Left renal pelvis (tissue), 4 donors: ENCODE measurements at regions not wholly inside any gene's neighbourhood (a gene's known extent, or its start where the extent isn't known, plus 50 kb on each side); places are given as distances from the start of the nearest gene placed in this dataset.
A peak's percentile ranks its signal among the peaks of the same experiment; 100 is the strongest.
"Not testable (repeated sequence)": the region's sequence is repeated elsewhere in the genome, so short reads cannot be mapped to it uniquely, and the experiment has no call there.

Experiments used
- DNase-seq, 4 donors: peaks; one replicate each; pipeline ENCODE4 v3.0.0-alpha.2; 2013; ENCODE audit warnings: low read depth in 4 of 4, low spot score in 3 of 4

DNA sequence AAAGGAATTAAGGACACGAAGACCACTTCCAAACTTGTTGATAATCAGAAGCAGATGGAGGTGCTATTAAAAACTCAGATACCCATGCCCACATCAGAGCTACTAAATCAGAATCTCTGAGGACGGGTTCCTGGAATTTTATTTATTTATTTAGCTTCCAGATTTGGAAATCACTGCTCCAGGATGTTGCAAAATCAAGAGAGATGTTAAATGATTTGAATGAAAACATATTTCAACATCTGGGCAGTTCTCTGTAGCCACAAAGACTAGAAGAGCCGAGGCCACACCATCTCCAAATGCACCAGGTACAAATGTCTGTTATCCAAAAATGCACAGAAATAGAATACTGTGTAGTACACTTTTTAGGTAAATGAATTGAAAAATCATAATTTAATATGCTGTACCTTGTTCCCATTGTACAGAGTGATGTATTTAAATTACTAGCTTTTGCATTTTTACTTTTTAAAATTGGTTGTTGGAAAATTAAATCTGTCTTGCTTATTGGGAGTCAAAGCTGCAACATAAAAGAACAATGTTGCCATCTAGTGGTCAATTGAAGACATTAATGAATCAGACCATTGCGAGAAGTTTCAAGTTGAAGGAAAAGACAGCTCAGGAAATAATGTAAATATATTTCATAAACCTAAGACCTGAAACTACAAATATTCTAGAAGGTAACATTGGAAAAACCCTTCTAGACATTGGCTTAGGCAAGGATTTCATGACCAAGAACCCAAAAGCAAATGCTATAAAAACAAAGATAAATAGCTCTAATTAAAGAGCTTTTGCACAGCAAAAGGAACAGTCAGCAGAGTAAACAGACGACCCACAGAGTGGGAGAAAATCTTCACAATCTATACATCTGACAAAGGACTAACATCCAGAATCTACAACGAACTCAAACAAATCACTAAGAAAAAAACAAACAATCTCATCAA, 151.3 kb upstream of the TTC29 start:
- peak in 1 of 4 donors; percentile 42 for DNase-seq

DNA sequence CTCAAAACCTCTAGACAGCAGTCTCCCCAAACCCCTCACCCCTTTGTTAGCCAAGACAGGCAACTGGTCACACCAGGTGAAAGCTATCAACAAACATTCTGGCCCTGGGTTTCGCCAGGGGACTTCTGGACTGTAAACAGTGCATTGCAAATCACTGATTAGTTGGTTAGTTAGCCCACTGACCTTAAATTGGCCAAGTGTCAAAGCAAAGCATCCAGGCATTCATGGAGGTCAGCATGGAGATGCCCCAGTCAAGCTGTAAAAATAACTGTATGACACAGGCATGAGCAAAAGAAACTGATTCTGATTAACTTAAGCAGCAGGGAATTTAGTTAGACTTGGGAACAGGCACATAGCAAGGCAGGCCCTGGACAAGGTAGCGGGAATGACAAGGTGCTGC, 156.0 kb upstream of the TTC29 start:
- DNase-seq: no peak

DNA sequence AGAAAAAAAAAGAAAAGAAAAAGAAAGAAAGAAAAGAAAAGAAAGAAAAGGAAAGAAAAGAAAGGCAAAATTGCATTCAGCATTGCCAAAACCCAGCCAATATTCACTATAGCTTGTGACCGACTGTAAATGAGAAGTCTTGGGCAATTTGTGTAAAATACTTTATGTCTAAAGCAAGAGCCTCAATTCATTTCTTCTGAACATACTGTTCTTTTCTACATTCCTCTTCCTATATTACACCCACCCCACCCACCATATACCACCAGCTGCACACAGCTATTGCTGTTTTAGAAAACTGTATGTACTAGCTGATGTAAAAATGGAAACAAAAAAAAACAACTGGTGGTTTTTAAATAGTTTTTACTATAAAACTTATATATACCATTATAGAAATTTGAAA, 156.9 kb upstream of the TTC29 start:
- no peak for DNase-seq

DNA sequence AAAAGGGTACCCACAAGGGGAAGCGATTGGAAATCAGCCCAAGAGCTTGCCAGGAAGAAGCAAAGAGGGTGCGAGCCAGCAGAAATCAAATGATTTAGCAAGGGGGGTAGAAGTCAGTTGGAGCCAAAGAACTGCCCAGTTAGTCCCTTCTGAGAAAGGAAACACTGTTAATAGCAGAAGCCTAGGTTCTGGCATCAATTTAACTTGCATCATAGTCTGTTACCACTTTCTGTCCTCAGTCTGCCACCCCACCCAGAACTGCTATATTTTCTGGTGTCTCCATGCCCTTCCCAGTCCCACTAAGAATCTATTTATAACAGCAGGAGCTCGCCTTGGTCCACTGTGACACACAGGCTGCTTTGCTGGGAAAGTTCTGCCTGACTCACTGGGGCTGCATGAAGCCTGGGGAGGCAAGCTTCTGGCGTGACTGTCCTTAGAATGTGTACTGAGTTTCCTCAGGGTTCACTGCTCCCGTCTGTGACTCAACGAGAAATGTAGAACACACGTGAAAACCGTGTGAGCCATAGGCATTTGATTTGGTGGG, 157.8 kb upstream of the TTC29 start:
- no peak for DNase-seq

DNA sequence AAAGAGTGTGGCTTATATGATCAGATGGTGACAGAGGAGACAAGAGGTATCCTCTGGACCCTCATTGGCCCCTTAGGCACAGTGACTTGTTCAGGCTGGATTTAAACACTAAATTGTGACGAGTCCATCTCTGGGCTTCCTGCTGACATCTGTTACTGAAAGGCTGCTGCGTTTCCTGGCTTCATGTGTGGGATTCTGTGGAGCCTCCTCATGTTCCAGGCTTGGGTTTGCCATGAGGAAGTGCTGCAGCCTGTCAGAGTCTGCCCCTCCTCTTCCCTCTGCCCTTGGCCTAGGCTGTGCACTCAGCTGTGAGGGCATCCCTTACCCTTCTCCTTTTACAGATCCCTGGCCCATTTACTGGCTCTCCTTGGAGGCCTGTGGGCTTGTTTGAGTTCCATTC, 159.1 kb upstream of the TTC29 start:
- DNase-seq: no peak

DNA sequence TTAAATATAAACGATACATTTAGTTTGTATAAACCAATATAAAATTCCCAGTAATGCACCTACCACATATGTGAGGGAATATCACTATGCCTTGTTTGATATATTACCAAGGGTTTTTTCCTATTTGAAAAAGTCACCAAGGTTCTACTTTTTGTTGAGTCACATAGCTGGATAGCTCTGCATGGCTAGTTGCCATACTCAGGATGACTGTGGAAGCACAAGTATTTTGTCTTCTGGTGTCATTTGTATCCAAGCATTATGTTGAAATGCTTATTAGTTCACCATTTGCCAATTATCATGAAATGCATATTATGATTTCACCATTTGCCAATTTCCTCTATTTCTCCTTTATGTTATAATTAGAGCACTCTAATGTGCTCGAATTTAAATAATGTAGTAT, 162.7 kb upstream of the TTC29 start:
- no peak for DNase-seq

DNA sequence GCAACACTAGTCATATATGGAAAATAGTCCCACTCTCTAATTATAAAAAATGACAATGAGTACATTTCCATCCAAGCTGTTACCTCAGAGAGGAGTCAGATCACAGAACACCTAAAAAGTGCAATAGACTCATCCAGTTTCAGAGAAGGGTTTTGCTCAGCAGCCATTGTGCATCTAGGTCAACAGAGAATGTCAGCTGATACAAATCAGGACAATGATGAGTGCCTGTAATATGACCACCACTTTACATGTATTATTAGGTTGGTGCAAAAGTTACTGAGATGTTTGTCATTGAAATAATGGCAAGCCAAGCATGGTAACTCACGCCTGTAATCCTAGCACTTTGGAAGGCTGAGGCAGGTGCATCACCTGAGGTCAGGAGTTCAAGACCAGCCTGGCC, 164.1 kb upstream of the TTC29 start:
- no peak for DNase-seq

DNA sequence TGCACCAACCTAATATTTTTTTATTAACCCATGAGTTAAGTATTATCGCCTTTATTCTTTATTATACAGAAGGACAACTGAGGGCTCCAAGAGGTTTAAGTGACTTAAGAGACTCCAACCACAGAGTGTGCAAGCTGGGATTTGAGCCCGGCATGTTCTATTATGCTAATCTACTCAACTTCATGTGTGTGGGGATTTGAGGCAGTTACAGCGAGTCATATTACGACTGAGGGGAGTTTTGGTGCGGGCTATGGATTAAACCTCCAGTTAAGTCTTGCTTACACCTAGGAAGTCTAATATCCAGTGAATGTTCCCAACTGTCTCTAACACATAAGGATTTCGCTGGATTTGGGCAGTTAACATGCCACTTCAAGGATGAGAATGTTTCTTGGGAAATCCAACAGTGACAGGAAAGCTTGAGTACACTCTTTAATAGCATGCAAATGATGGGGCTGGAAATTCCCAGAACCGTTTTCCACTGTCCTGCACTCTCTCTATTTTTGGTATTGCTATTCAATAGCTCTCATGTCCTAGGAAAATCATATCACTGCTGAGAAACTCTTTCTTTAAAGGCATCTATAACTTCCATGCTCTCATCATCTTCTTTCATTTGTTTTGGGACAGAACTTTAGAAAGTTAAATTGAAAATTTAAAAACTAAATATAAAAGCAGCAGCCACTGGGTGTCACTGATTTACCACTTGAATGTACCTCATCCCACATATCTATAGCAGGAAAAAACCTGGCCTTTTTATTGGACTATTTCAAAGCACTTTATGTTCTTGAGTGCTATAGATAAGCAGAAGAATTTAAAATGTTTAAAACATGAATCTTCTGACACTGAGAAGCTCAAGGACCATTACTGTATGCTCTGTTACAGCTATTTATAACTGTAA, 165.1 kb upstream of the TTC29 start:
- no peak for DNase-seq

DNA sequence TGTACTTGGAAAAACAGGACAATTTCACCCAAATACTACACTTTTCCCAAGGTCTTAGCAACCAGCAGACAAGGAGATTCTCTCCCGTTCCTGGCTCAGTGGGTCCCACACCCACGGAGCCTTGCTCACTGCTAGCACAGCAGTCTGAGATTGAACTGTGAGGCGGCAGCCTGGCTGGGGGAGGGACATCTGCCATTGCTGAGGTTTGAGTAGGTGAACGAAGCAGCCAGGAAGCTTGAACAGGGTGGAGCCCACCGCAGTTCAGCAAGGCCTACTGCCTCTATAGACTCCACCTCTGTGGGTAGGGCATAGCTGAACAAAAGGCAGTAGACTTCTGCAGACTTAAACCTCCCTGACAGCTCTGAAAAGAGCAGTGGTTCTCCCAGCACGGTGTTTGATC, 166.5 kb upstream of the TTC29 start:
- DNase-seq: not testable (repeated sequence)

DNA sequence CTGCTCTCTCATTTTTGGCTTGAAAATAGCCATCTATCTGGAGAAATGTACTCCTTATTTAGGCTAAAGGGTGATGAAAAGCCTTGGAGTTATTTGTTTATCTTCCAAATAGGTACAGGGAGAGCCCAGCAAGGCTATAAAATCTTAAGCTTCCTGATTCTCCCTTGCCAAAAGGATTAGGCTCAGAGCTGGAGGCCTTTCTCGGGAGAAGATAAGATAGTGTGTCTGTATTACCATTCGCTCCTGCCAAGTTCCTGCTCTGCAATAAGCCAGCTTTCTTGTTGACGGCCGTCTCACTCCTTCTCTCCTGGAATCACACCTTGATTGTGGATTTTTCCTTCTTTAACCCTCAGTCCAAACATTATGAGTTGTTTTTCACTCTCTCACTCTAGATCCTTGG, 171.8 kb upstream of the TTC29 start:
- no peak for DNase-seq

DNA sequence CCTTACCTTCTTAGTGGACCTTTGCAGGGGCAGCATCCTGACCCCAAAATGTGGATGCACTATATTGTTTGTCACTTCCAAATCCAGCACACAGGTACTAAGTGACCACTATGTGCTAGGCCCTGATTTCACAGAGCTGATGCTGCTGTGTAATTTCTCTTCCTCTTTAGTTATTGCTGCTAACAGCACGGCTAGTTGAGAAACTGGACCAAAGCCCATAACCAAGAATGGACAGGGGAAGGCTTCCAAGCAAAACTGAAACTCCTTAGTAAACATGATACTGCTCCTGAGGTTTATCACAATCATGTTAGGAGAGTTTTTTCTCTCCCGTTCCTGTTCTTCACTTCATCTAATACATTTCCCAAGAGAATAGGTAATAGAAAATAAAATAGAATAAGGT, 172.9 kb upstream of the TTC29 start:
- no peak for DNase-seq

DNA sequence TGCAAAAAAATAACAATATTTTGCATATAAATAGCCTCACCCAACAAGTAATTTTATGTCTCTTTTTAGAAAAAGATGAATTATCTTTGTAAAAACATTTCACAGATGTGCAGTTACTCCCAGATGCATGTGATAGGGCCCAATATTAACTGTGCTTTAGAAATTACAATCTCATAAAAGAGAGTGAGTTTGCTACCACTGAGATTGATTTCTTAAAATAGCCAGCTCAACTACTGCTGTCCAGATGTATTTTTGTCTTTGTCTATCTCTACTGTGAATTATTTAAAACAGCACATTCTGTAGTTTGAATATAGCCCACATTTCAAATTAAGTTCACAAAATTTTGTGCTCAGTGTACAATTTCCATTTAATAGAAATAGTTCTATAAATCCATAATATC, 177.0 kb upstream of the TTC29 start:
- DNase-seq: no peak

DNA sequence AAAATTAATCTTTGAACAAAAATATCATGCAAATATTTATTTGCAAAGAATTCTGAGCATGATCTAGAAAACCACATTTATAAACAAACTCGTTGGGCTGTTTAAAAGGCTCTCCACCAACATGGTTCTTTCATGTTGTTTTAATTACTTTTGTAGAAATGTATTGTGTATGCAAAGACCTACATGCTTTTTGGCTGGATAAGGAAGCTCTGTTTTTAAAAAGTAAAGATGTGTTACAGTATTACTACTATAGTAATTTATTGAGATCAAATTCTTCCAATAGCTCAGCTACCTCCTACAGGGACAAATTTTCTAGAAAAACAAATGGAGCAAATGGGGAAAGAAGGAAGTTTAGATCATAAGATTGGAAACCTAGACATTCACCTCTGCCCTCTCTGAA, 177.5 kb upstream of the TTC29 start:
- no peak for DNase-seq

DNA sequence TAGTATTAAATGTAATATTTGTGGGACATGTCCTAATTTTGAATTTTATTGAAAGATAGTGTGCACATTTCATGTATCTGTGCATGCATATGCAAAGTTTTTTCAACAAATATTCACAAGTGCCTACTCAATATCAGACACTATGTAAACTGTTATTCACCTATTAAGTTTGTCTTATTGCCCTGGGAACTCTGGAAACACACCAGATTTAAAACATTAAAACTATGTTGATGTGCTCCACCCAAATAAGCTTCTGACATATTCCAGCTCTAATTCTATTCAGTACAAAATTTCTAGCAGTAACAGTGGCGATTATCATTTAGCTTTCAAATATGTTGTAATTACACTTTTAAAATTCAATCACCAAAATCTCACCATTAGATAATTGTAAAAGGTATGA, 183.1 kb upstream of the TTC29 start:
- no peak for DNase-seq

DNA sequence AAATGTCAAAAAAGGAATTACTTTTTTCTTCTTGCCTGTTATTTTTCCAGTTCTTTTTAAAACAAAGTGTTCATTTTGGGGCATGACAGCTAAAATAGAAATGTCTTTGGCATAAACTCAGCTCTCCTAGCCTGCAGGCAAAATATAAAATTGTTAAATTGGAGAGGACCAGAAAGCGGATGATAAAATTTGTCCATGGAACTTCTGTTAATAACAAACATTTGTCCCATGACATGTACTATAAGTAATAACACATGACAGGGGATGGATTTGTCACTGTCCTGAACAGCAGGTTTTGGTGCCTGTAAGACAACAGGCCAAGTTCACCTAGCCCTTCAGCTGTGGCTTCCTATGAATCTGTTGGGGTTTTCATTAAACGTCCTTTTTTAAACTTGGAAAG, 184.0 kb upstream of the TTC29 start:
- no peak for DNase-seq

DNA sequence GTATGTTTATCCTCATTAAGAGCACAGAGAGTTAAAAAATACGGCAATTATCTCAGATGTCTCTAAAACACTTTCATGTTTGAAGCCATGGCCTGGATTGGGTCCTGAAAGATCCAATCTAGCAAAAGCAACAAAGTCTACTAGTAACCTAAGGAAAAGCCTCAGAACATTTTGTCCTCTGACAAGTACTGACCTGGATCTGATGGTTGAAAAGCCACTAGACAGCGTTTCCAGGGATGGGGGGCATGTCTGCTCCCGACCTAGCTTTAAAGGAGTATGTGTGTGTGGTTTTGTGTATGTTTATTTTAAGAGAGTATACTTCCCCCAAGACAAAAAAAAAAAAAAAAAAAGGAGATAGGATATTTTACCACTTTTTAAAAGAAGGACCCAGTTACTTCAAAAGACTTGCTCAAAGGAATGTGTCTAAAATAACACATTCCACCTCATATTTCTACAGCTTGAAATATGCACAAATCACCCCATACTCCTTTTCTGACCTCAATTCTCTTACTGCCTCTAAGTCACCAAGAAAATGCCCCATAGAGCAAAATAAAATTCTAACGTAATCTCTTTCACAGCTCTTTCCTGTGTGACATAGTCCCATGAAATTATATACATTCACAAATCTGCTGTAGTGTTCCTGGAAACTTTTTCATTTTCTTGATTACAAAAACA, 189.0 kb upstream of the TTC29 start:
- no peak for DNase-seq

DNA sequence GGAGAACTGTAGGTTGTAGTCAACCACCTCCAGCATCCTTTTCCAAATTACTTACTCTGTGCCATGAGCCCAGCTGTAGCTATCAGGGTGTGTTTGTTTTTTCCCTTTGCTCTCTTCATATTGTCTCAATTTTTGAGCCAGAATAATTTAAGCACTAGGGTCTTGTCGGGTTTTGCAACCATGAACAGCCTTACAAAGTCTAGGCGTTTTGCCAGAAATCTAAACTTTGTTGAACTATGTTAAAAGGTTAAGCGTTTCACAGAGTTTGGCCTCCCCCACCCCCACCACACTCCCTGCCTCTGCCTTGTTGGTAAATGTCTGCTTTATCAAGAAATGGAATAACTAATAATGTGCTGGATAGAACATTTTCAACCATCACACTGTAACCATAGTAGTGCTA, 190.6 kb upstream of the TTC29 start:
- DNase-seq: peak; percentile 51 to 69 (median 66)

DNA sequence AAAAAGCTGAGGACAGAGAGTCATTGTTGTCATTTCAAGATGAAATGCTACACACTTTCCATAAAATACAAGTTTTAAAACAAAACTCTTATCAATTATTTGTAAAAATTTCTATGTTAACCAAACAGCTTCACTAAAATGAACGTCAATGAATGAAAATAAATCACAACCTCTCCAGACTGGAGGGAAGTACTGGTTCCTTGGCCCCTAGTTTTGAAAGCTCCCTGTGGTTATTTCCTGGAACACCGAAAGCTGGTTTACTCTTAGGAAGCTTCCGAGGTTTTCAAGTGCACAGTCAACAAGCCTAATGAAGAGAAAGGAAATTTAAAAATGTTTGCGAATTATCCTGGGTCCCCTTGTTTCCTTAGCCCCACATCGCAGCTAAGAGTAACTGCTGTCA, 191.1 kb upstream of the TTC29 start:
- no peak for DNase-seq

DNA sequence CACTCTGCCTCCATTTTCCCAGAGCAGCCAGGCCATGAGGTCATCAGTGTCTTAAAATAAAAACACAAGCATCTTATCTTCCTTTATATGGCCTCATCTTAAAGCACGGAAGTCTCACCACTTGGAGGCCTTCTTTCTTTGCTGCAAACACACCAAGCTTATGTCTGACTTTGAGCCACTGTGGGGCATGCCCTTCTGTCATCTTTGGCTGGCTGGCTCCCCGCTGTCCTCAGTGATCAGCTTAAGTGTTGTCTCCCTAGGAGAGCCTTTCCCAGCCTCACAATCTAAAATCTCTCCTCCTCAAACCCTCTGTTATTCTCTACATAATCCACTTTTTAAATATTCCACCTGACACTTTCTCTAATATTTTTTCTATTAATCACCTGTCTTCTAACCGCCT, 191.6 kb upstream of the TTC29 start:
- DNase-seq: no peak

DNA sequence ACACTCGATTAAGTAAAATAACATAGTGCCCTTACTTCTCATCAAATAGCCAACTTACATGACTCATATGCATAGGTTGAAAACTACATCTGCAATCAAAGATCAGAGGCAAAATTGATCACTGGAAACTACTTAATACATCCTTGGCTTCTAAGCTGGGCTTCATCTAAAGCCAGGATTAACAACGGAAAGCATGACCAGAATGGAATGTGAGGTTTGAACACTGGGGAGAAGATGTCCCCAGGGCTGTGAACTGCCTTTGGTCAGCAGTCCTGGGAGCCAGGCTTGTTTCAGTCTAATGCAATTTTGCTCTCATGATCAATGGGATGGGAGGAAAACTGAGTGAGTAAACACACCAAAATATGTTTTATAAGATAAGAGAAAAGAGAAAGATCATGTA, 192.5 kb upstream of the TTC29 start:
- no peak for DNase-seq
